SK-N-SH (cell line): ENCODE measurements at regions not wholly inside any gene's neighbourhood (a gene's known extent, or its start where the extent isn't known, plus 50 kb on each side); places are given as distances from the start of the nearest gene placed in this dataset.

Experiments used
- REST ChIP-seq: IDR thresholded peaks from 2 replicates; pipeline ENCODE4 v1.6.1; 2012; ENCODE audit warnings: mild to moderate bottlenecking, low read depth, low read length, moderate library complexity
- SMC3 ChIP-seq: IDR thresholded peaks from 2 replicates; pipeline ENCODE4 v1.6.1; 2012; ENCODE audit warnings: low read depth, low read length, improper control_type of control experiment
- TF ChIP-seq, protein P1 (sequence below): fragments of 200-600 bp; sonication (generic); IDR thresholded peaks from 2 replicates; pipeline ENCODE4 v1.6.1; 2017; ENCODE audit warnings: antibody characterized with exemption, mild to moderate bottlenecking, moderate library complexity

- TF ChIP-seq, protein P1, sequence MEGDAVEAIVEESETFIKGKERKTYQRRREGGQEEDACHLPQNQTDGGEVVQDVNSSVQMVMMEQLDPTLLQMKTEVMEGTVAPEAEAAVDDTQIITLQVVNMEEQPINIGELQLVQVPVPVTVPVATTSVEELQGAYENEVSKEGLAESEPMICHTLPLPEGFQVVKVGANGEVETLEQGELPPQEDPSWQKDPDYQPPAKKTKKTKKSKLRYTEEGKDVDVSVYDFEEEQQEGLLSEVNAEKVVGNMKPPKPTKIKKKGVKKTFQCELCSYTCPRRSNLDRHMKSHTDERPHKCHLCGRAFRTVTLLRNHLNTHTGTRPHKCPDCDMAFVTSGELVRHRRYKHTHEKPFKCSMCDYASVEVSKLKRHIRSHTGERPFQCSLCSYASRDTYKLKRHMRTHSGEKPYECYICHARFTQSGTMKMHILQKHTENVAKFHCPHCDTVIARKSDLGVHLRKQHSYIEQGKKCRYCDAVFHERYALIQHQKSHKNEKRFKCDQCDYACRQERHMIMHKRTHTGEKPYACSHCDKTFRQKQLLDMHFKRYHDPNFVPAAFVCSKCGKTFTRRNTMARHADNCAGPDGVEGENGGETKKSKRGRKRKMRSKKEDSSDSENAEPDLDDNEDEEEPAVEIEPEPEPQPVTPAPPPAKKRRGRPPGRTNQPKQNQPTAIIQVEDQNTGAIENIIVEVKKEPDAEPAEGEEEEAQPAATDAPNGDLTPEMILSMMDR = no peak
- no peak for TF ChIP-seq SMC3
- TF ChIP-seq REST = no peak
Measured at GRCh38 chr1:184311580-184311979, 75.2 kb upstream of the C1orf21 start.
